PC-3 (cell line): ENCODE measurements at regions not wholly inside any gene's neighbourhood (a gene's known extent, or its start where the extent isn't known, plus 50 kb on each side); places are given as distances from the start of the nearest gene placed in this dataset.

Experiments used
- CTCF ChIP-seq: fragments of 300-600 bp; sonication (generic); conservative IDR thresholded peaks from 2 replicates; pipeline ENCODE4 v1.5.1; 2017; ENCODE audit warnings: antibody characterized with exemption, low read depth, mild to moderate bottlenecking, low read length
- EZH2 ChIP-seq: fragments of 300-600 bp; sonication (generic); IDR thresholded peaks from one replicate; pipeline ENCODE4 v1.6.1; 2017; ENCODE audit warnings: antibody characterized with exemption, mild to moderate bottlenecking, low read length; ENCODE audit not compliant: unreplicated experiment
- EZH2phosphoT487 ChIP-seq: fragments of 300-600 bp; sonication (generic); IDR thresholded peaks from 2 replicates; pipeline ENCODE4 v1.6.1; 2018; ENCODE audit warnings: mild to moderate bottlenecking, antibody characterized with exemption, low read length, borderline replicate concordance

- TF ChIP-seq CTCF (no peak), EZH2 (no peak), EZH2phosphoT487 (no peak)
These were observed 181.7 kb upstream of the HDAC4 start for GRCh38 chr2:239582476-239582875.
